ENCODE measurements at regions not wholly inside any gene's neighbourhood (a gene's known extent, or its start where the extent isn't known, plus 50 kb on each side); places are given as distances from the start of the nearest gene placed in this dataset.
A peak's percentile ranks its signal among the peaks of the same experiment; 100 is the strongest.

DNA sequence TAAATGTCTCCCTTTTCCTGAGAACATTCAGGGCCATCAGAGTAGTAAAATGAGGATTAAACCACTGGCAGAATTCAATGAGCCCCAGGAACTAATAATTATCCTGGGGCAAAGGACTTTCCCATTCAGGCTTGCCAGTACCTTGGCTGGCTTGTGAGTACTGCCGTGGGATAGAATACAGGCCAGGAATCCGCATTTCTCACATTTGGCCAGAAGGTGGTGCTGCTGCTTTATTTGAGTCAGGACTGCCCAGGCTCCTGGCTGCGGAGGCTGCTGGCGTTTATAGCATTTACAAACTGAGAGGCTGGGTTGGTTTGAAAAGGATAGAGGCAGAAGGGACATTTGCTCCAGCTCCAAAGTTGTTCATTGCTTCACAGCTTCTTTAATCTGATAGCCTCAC, 91.4 kb downstream of the RTL9 start:
- H3K27me3 ChIP-seq (ENCODE audit: insufficient read depth) = peaks cover 51% of the 10 kb centered on the region
- CTCF ChIA-PET = interaction anchor here (1.0 to 4.8 kb wide), 7 partner anchors 10 to 794 kb away, joined by 4 to 32 read pairs (median 5); no protein-coding TSS in a partner anchor
- peak; percentile 91 for TF ChIP-seq RAD21 (IDR thresholded peaks at IDR 0.05; ENCODE audit: low read length)
- no peak for TF ChIP-seq MXI1 (IDR thresholded peaks at IDR 0.05; ENCODE audit: low read depth, low read length)
- TF ChIP-seq SMC3 (IDR thresholded peaks at IDR 0.05; ENCODE audit: low read depth, low read length) = peak; percentile 88
- TF ChIP-seq, protein P1, sequence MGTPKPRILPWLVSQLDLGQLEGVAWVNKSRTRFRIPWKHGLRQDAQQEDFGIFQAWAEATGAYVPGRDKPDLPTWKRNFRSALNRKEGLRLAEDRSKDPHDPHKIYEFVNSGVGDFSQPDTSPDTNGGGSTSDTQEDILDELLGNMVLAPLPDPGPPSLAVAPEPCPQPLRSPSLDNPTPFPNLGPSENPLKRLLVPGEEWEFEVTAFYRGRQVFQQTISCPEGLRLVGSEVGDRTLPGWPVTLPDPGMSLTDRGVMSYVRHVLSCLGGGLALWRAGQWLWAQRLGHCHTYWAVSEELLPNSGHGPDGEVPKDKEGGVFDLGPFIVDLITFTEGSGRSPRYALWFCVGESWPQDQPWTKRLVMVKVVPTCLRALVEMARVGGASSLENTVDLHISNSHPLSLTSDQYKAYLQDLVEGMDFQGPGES (IDR thresholded peaks at IDR 0.05; ENCODE audit: low read depth, low read length) = no peak
- TF ChIP-seq, protein P2, sequence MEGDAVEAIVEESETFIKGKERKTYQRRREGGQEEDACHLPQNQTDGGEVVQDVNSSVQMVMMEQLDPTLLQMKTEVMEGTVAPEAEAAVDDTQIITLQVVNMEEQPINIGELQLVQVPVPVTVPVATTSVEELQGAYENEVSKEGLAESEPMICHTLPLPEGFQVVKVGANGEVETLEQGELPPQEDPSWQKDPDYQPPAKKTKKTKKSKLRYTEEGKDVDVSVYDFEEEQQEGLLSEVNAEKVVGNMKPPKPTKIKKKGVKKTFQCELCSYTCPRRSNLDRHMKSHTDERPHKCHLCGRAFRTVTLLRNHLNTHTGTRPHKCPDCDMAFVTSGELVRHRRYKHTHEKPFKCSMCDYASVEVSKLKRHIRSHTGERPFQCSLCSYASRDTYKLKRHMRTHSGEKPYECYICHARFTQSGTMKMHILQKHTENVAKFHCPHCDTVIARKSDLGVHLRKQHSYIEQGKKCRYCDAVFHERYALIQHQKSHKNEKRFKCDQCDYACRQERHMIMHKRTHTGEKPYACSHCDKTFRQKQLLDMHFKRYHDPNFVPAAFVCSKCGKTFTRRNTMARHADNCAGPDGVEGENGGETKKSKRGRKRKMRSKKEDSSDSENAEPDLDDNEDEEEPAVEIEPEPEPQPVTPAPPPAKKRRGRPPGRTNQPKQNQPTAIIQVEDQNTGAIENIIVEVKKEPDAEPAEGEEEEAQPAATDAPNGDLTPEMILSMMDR (IDR thresholded peaks at IDR 0.05) = peak; percentile 81
- DNase-seq = peak; percentile 77
- 0% methylated on average over 4 of the region's 4 CpGs for WGBS (ENCODE audit: low lambda C conversion rate)
- H3K4me3 ChIP-seq (ENCODE audit: low read depth in 2 of 2, low read length in 1 of 2) = no peak overlapping the region
- H3K9me2 ChIP-seq = no peaks in the 10 kb centered on the region
- no peaks in the 10 kb centered on the region for H3K9me3 ChIP-seq
- POLR2A ChIA-PET = no interaction called here
- H3K4me2 ChIP-seq = no peak overlapping the region
- H2AFZ ChIP-seq (ENCODE audit: low read depth) = no peak overlapping the region
- no peak overlapping the region for H3K27ac ChIP-seq (ENCODE audit: low read depth in 2 of 2, low read length in 1 of 2)
- H3K36me3 ChIP-seq (replicated peaks in 1 of 2; ENCODE audit: control insufficient read depth in 1 of 2, insufficient read depth in 2 of 2, low read length in 1 of 2) = no peaks in the 10 kb centered on the region
- no peaks in the 10 kb centered on the region for H3K4me1 ChIP-seq (ENCODE audit: control insufficient read depth in 1 of 2, insufficient read depth in 2 of 2, low read depth in 1 of 2, low read length in 1 of 2)
- H3K79me2 ChIP-seq (ENCODE audit: insufficient read depth) = no peaks in the 10 kb centered on the region
- H3K9ac ChIP-seq = no peak overlapping the region
- H3F3A ChIP-seq (replicated peaks; ENCODE audit: insufficient read depth) = no peaks in the 10 kb centered on the region
- no peaks in the 10 kb centered on the region for H4K20me1 ChIP-seq (ENCODE audit: insufficient read depth)

DNA sequence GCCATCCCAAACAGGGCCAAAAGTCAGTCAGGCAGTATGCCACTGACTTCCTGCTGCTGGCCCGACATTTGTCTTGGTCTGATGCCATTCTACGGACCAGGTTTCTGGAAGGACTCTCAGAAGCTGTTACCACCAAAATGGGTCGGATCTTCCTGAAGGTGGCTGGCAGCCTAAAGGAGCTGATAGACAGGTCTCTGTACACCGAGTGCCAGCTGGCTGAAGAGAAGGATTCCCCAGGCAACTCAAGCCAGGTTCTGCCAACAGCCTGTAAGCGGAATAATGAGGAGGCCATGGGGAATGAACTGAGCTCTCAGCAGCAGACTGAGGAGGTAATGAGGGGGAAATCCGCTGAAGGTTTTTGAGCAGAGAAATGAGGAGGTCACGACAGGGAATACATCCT, 95.7 kb downstream of the RTL9 start:
- peaks cover 55% of the 10 kb centered on the region; the same call in 1 of the 2 replicates for H3K27me3 ChIP-seq (ENCODE audit: insufficient read depth)
- H3K4me3 ChIP-seq (ENCODE audit: low read depth in 2 of 2, low read length in 1 of 2) = no peak overlapping the region
- POLR2A ChIA-PET = no interaction called here
- TF ChIP-seq MEF2A (IDR thresholded peaks at IDR 0.05; ENCODE audit: borderline replicate concordance, low read depth) = no peak
- TF ChIP-seq GATA2 (CRISPR knock-in tag; IDR thresholded peaks at IDR 0.05) = no peak
- no peak for TF ChIP-seq FOXM1 (IDR thresholded peaks at IDR 0.05; ENCODE audit: low read depth)
- TF ChIP-seq, protein P3, sequence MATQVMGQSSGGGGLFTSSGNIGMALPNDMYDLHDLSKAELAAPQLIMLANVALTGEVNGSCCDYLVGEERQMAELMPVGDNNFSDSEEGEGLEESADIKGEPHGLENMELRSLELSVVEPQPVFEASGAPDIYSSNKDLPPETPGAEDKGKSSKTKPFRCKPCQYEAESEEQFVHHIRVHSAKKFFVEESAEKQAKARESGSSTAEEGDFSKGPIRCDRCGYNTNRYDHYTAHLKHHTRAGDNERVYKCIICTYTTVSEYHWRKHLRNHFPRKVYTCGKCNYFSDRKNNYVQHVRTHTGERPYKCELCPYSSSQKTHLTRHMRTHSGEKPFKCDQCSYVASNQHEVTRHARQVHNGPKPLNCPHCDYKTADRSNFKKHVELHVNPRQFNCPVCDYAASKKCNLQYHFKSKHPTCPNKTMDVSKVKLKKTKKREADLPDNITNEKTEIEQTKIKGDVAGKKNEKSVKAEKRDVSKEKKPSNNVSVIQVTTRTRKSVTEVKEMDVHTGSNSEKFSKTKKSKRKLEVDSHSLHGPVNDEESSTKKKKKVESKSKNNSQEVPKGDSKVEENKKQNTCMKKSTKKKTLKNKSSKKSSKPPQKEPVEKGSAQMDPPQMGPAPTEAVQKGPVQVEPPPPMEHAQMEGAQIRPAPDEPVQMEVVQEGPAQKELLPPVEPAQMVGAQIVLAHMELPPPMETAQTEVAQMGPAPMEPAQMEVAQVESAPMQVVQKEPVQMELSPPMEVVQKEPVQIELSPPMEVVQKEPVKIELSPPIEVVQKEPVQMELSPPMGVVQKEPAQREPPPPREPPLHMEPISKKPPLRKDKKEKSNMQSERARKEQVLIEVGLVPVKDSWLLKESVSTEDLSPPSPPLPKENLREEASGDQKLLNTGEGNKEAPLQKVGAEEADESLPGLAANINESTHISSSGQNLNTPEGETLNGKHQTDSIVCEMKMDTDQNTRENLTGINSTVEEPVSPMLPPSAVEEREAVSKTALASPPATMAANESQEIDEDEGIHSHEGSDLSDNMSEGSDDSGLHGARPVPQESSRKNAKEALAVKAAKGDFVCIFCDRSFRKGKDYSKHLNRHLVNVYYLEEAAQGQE (IDR thresholded peaks at IDR 0.05; ENCODE audit: low read depth, low read length) = no peak
- no peak for TF ChIP-seq JUND (IDR thresholded peaks at IDR 0.05)
- TF ChIP-seq FOSL2 (IDR thresholded peaks at IDR 0.05; ENCODE audit: borderline replicate concordance, low read depth) = no peak
- TF ChIP-seq, protein P4, sequence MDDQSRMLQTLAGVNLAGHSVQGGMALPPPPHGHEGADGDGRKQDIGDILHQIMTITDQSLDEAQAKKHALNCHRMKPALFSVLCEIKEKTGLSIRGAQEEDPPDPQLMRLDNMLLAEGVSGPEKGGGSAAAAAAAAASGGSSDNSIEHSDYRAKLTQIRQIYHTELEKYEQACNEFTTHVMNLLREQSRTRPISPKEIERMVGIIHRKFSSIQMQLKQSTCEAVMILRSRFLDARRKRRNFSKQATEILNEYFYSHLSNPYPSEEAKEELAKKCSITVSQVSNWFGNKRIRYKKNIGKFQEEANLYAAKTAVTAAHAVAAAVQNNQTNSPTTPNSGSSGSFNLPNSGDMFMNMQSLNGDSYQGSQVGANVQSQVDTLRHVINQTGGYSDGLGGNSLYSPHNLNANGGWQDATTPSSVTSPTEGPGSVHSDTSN (IDR thresholded peaks at IDR 0.05) = no peak
- no peak for TF ChIP-seq SMC3 (IDR thresholded peaks at IDR 0.05; ENCODE audit: low read depth, low read length)
- TF ChIP-seq, protein P5, sequence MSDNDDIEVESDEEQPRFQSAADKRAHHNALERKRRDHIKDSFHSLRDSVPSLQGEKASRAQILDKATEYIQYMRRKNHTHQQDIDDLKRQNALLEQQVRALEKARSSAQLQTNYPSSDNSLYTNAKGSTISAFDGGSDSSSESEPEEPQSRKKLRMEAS (IDR thresholded peaks at IDR 0.05; ENCODE audit: low read depth) = no peak
- TF ChIP-seq EZH2phosphoT487 (IDR thresholded peaks at IDR 0.05; ENCODE audit: borderline replicate concordance, low read depth) = no peak
- no peak for TF ChIP-seq EP300 (IDR thresholded peaks at IDR 0.05; ENCODE audit: borderline replicate concordance in 1 of 2, low read depth in 1 of 2, low read length in 1 of 2)
- TF ChIP-seq TEAD4 (IDR thresholded peaks at IDR 0.05; ENCODE audit: borderline replicate concordance, insufficient read depth) = no peak
- H3K36me3 ChIP-seq (replicated peaks in 1 of 2; ENCODE audit: control insufficient read depth in 1 of 2, insufficient read depth in 2 of 2, low read length in 1 of 2) = no peaks in the 10 kb centered on the region
- no peaks in the 10 kb centered on the region for H3K9me2 ChIP-seq
- no peak overlapping the region for H3K9ac ChIP-seq
- no peaks in the 10 kb centered on the region for H3K79me2 ChIP-seq (ENCODE audit: insufficient read depth)
- H2AFZ ChIP-seq (ENCODE audit: low read depth) = no peak overlapping the region
- H3K9me3 ChIP-seq = no peaks in the 10 kb centered on the region
- H3K4me1 ChIP-seq (ENCODE audit: control insufficient read depth in 1 of 2, insufficient read depth in 2 of 2, low read depth in 1 of 2, low read length in 1 of 2) = no peaks in the 10 kb centered on the region
- H4K20me1 ChIP-seq (ENCODE audit: insufficient read depth) = no peaks in the 10 kb centered on the region
- 17% methylated on average over 7 of the region's 7 CpGs for WGBS (ENCODE audit: low lambda C conversion rate)
- CTCF ChIA-PET = interaction anchor here (0.6 to 1.2 kb wide), 3 partner anchors 46 to 393 kb away, joined by 3 to 7 read pairs (median 6); no protein-coding TSS in a partner anchor
- no peak overlapping the region for H3K27ac ChIP-seq (ENCODE audit: low read depth in 2 of 2, low read length in 1 of 2)
- H3K4me2 ChIP-seq = no peak overlapping the region
- no peaks in the 10 kb centered on the region for H3F3A ChIP-seq (replicated peaks; ENCODE audit: insufficient read depth)
- DNase-seq = no peak
